WI38 (cell line): ENCODE measurements at regions not wholly inside any gene's neighbourhood (a gene's known extent, or its start where the extent isn't known, plus 50 kb on each side); places are given as distances from the start of the nearest gene placed in this dataset.
"Not testable (repeated sequence)": the region's sequence is repeated elsewhere in the genome, so short reads cannot be mapped to it uniquely, and the experiment has no call there.

Experiments
- H3K4me3 ChIP-seq: 2 replicates; pipeline ENCODE4 v1.5.1; 2011; ENCODE audit warnings: low read depth, mild to moderate bottlenecking, control low read depth, low read length
- CTCF ChIP-seq: IDR thresholded peaks from 2 replicates; pipeline ENCODE4 v1.5.1; 2012; ENCODE audit warnings: low read depth, mild to moderate bottlenecking, control low read depth, low read length

DNA sequence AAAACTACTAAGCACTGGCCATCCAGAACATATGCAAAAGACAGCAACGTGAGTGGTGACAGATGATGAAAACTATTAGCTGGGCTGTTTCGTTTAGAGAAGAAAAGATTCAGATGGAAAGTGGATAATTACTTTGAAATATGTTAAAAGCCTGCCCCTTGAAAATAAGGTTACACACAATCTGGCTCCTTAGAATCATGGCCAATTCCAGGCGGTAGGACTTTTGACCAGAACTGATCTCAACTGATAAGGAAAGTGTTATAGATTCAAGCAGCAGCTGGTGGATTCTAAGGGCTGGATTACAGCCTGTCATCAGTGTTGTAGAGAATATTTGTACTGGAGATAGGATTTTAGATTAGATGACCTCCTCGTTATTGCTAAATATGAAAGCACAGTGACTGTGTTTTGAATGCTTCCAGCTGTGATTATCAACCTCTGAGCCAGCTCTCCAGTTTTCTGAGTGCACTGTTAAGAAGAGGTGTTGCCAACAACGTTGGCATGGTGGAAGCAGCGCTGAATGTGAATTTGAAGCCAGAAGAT is 75.1 kb downstream of the KBTBD2 start:
- not testable (repeated sequence) for H3K4me3 ChIP-seq

- H3K4me3 ChIP-seq, result not testable (repeated sequence)
Observed at GRCh38 chr7:32814779-32815178, 76.8 kb downstream of the KBTBD2 start.

DNA sequence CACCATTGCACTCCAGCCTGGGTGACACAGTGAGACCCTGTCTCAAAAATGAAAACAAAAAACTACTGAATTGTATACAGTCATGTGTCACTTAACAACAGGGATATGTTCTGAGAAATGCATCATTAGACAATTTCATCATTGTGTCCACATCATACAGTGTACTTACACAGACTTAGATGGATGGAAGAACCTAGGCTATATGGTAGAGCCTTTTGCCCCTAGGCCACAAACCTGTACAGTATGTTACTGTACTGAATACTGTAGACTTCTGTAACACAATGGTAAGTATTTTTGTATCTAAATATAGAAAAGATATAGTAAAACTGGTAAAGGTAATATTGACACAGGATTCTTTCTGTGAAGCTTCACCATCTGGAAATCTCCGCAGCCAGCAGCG is 81.7 kb downstream of the KBTBD2 start:
- TF ChIP-seq CTCF, result no peak
- H3K4me3 ChIP-seq, result no peak overlapping the region

- TF ChIP-seq CTCF, result no peak
- H3K4me3 ChIP-seq, result no peak overlapping the region
Observed at GRCh38 chr7:32809347-32809746, 82.2 kb downstream of the KBTBD2 start.

DNA sequence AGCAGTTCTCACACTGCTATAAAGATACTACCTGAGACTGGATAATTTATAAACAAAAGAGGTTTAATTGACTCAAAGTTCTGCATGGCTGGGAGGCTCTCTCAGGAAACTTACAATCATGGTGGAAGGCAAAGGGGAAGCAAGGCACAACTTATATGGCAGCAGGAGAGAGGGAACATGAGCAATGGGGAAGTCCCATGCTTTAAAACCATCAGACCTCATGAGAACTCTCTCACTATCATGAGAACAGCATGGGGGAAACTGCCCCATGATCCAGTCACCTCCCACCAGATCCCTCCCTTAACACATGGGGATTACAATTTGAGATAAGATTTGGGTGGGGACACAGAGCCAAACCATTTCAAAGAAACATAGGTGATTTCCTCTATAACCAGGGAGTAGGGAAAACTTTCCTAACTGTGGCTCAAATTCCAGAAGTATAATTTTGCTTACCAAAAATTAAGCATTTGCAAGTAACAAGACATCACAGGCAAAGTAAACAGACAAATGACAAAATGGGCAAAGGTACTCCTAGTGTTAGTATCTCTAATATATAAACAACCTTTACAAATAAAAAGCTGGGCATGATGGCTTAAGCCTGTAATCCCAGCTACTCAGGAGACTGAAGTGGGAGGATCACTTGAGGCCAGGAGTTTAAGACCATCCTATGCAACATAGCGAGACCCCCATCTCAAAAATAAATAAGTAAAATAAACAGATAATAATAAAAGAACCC is 88.0 kb downstream of the KBTBD2 start:
- no peak for TF ChIP-seq CTCF
- H3K4me3 ChIP-seq, result no peak overlapping the region

DNA sequence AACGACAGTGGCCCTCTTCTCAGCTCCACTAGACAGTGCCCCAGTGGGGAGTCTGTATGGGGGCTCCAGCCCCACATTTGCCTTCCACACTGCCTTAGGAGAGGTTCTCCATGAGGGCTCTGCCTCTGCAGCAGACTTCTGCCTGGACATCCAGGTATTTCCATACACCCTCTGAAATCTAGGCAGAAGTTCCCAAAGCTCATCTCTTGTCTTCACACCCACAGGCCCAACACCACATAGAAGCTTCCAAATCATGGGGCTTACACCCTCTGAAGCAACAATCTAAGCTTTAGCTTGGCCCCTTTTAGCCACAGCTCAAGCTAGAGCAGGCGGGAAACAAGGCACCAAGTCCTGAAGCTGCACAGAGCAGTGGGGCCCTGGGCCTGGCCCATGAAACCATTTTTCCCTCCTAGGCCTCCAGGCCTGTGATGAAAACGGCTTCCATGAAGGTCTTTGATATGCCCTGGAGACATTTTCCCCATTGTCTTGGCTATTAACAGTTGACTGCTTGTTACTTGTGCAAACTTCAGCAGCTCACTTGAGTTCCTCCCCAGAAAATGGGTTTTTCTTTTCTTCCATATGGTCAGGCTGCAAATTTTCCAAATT is 89.2 kb downstream of the KBTBD2 start:
- H3K4me3 ChIP-seq, result no peak overlapping the region
- TF ChIP-seq CTCF, result no peak

DNA sequence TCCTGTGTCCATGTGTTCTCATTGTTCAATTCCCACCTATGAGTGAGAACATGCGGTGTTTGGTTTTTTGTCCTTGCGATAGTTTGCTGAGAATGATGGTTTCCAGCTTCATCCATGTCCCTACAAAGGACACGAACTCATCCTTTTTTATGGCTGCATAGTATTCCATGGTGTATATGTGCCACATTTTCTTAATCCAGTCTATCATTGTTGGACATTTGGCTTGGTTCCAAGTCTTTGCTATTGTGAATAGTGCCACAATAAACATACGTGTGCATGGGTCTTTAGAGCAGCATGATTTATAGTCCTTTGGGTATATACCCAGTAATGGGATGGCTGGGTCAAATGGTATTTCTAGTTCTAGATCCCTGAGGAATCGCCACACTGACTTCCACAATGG is 98.5 kb downstream of the KBTBD2 start:
- H3K4me3 ChIP-seq, result not testable (repeated sequence)

GRCh38 chr7:32790766-32791430 is 100.7 kb downstream of the KBTBD2 start:
- H3K4me3 ChIP-seq, result not testable (repeated sequence)

DNA sequence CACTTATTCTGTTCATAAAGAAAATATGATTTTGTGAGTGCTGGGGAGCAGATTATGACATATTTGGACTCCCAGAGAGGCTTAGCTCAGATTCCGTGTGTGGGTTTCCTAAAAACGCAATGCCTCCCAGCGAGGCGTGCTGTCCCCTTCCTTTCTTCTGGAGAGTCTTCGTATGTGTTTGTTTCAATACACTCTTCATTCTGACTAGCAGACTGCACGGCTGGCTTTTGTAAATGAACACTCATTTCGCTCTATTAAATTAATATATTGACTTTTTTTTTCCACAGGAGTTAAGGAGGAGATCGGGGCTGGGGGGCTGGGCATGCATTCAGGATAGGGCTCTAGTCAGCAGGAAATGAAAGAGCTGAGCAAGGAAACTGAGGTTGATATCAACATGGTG is 102.3 kb downstream of the KBTBD2 start:
- not testable (repeated sequence) for H3K4me3 ChIP-seq

GRCh38 chr7:32788174-32788573 is 103.4 kb downstream of the KBTBD2 start:
- not testable (repeated sequence) for H3K4me3 ChIP-seq

DNA sequence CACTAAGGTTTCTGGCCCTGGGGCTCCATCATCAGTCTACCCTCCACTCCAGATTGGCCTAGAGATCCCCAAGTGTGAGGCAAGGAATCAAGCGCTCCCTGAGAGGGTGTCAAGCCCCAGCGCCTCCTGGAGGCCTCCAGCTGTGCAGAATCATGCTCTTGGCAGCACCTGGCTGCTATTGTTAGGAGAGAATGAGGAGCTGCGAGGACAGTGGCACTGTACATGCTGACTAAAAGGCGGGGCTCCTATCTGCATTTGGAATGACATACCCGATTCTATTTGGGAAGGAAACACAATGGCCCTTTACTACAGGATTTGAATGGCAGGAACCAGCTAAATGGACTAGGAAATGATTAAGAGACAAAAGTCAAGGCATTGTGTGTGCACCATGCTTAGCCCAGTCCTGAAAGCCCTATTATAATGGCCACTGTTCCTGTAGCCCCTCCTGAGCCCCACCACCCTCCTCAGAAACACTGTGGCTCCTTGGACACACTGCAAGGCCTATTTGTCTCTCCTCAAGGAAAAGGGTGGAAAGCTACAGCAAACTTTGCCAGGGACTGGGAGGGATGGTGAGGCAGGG is 106.1 kb downstream of the KBTBD2 start:
- H3K4me3 ChIP-seq, result not testable (repeated sequence)

- not testable (repeated sequence) for H3K4me3 ChIP-seq
Observed at GRCh38 chr7:32779895-32780294, 111.7 kb downstream of the KBTBD2 start.
